ENCODE measurements at regions not wholly inside any gene's neighbourhood (a gene's known extent, or its start where the extent isn't known, plus 50 kb on each side); places are given as distances from the start of the nearest gene placed in this dataset.
"Not testable (repeated sequence)": the region's sequence is repeated elsewhere in the genome, so short reads cannot be mapped to it uniquely, and the experiment has no call there.

- DNase-seq, result no peak
Measured at GRCh38 chr13:24618011-24618955, 61.9 kb upstream of the ATP12A start.

GRCh38 chr13:24619282-24619681, 60.9 kb upstream of the ATP12A start:
- DNase-seq, result no peak

- DNase-seq, result not testable (repeated sequence)
Measured at GRCh38 chr13:24622481-24623148, 57.6 kb upstream of the ATP12A start.

GRCh38 chr13:24623149-24623665, 57.0 kb upstream of the ATP12A start:
- DNase-seq, result no peak

- DNase-seq, result no peak
Measured at GRCh38 chr13:24624363-24624762, 55.8 kb upstream of the ATP12A start.

- no peak for DNase-seq
Measured at GRCh38 chr13:24624801-24625231, 55.4 kb upstream of the ATP12A start.

- no peak for DNase-seq
Measured at GRCh38 chr13:24625331-24625731, 54.9 kb upstream of the ATP12A start.

- no peak for DNase-seq
Measured at GRCh38 chr13:24625870-24626849, 54.0 kb upstream of the ATP12A start.

- no peak for DNase-seq
Measured at GRCh38 chr13:24627090-24627714, 53.0 kb upstream of the ATP12A start.

- DNase-seq, result no peak
Measured at GRCh38 chr13:24627946-24628345, 52.3 kb upstream of the ATP12A start.

- DNase-seq, result no peak
Measured at GRCh38 chr13:24629320-24629719, 50.9 kb upstream of the ATP12A start.

GRCh38 chr13:24630121-24630520, 50.1 kb upstream of the ATP12A start:
- no peak for DNase-seq
